Urinary bladder (tissue), 3 donors: ENCODE measurements at regions not wholly inside any gene's neighbourhood (a gene's known extent, or its start where the extent isn't known, plus 50 kb on each side); places are given as distances from the start of the nearest gene placed in this dataset.

ENCODE experiments used
- DNase-seq: peaks from one replicate; pipeline ENCODE4 v3.0.0-alpha.2; 2015; ENCODE audit errors: extremely low spot score
- H3K27ac ChIP-seq: one replicate; pipeline ENCODE4 v1.5.1; 2013; ENCODE audit warnings: low read depth, mild to moderate bottlenecking, moderate library complexity
- H3K36me3 ChIP-seq: one replicate; pipeline ENCODE4 v1.6.1; 2013; ENCODE audit warnings: mild to moderate bottlenecking, moderate library complexity; ENCODE audit not compliant: insufficient read depth
- H3K4me1 ChIP-seq: one replicate; pipeline ENCODE4 v1.6.1; 2013; ENCODE audit warnings: mild to moderate bottlenecking, moderate library complexity; ENCODE audit not compliant: insufficient read depth
- H3K4me3 ChIP-seq: one replicate; pipeline ENCODE4 v1.5.1; 2013; ENCODE audit warnings: low read depth, low read length
- WGBS: extraction: QIAGEN DNeasy Blood & Tissue Kit; methylation state at CpG from one replicate; pipeline ENCODE4 v1.1.7; 2013; 5-methylcytosine and 5-hydroxymethylcytosine counted together
- donor health status: healthy with polysubstance abuse.
- donor health status: healthy.

DNA sequence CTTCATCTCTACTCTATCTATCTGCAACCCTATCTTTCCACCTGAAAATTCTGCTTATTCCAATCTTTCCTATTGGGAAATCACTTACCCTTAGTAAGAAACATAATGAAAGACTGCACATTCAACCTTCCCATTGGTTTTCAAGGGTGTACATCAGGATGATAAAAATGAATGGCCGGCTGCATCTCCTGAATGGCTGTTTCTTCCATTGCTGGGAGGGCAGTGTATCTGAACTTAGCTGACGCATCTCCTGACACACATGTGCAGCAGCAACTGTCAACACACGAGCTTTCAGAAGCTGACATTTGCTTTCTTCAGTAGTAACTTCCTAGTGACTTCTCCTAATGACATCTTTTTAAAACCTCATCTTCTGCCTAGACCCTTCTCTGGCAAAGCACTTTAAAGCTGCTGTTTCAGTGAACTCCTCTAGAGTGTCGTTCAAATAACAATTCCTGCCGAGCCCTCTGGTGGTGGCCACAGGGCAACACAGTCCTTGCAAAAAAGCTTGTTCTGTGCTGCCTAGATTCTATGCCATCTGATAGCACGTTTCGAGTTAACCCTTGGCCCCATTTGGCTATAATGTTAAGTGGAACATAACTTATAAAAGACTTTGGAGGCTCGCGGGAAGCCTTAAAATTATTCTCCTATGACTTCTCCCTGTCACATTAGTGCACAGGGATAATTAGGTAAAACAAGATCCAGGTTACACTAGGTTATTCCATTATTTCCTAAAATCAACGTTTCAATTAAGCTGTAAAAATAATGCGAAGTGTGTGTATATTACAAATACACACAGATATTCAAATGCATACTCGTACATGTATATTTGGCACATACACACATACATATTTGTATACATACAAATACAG, 2340.7 kb downstream of the PCDH7 start:
- H3K36me3 ChIP-seq = no peaks in the 10 kb centered on the region
- no peak for DNase-seq
- 57% methylated on average over 12 of the region's 12 CpGs for WGBS
- H3K4me1 ChIP-seq = no peaks in the 10 kb centered on the region
- H3K27ac ChIP-seq = no peak overlapping the region
- no peak overlapping the region for H3K4me3 ChIP-seq

DNA sequence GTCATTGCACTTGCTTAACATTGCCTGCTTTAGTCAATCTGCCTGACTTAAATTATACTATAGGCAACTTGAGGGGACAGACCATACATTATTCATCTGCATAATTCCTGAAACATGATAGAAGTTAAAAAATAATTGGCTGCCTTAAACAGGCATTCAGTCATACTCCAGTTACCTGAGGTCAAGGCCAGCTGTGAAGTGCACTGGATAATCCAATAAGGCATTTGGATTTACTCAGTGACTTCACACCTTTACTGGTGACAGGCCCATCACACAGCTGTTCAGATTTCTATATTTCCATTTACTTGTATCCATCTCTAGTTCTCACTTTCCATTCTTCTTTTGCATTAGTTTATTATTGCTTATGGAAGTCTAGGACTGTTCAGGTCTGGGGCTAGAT, 2341.6 kb downstream of the PCDH7 start:
- Histone ChIP-seq H3K27ac (no peak overlapping the region), H3K4me1 (no peaks in the 10 kb centered on the region), H3K36me3 (no peaks in the 10 kb centered on the region), H3K4me3 (no peak overlapping the region)
- DNase-seq = no peak

DNA sequence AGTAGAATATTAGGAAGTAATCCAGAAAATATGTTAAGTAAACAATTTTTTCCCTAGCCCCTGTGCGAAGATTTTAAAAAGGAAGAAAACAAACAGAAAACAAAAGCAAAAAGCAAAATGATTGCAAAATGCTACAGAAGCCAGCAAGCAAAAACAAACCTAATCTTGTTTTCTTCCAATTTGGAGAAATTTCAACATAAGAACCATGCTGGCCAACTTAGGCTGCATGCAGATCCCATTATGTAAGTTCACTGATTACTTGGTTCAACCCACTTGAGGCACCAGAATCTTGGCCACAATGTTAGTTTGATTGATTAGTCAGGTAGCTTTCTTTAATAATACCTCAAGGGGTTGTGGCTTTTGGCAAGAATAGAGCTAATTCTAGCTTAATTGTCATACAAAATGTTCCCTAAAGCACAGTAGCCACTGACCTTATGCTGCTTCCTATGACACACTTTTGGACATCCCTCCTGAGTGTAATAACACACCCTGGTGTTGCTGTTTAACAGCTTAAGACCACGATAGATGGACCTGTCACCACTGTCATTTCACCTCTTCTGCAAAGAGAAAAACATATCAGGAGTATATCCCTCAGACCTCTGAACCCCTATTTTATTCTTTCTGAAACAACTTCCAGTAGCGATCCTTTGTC, 2342.1 kb downstream of the PCDH7 start:
- DNase-seq = no peak
- H3K36me3 ChIP-seq = no peaks in the 10 kb centered on the region
- H3K27ac ChIP-seq = no peak overlapping the region
- H3K4me3 ChIP-seq = no peak overlapping the region
- 74% methylated on average over 3 of the region's 3 CpGs for WGBS
- no peaks in the 10 kb centered on the region for H3K4me1 ChIP-seq

DNA sequence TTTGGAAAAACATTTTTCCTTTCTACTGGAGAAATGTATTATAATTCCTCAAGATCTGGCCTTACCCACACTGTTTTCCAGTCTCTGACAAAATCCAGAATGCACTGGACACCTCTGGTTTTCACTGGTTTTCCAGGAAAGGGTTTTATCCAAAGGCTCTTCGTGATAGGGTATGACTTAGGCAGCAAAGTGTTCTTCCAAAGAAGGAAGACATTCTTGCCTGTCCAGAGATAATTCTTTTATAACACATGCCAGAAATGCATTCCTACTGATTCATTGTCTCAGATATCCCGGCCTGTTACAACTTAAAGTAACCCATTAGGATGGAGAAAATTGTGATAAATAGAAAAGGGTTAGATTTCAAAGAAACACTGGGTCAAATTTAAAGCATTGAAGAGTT, 2343.1 kb downstream of the PCDH7 start:
- H3K27ac ChIP-seq = no peak overlapping the region

DNA sequence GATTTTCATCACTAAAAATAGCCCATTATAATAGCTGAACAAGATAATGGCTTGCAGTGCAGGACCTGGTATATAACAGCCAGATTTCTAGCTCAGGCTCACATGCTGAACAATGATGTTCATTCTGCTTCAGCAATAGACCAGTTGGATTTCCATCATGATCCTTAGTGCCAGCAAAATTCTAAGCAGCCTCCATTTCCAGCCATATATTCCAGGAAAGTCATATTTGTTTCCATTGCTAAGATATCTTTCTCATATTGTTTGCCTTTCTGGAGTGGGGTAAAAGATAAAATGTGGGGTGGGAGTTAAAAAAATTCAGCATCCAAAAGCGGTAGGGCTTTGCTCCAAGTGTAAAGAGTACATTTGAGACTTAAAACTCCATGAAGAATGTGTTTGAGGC, 2344.1 kb downstream of the PCDH7 start:
- 76% methylated on average over 1 of the region's 1 CpG for WGBS
- H3K36me3 ChIP-seq = no peaks in the 10 kb centered on the region
- H3K4me3 ChIP-seq = no peak overlapping the region
- H3K4me1 ChIP-seq = no peaks in the 10 kb centered on the region
- no peak for DNase-seq
- H3K27ac ChIP-seq = no peak overlapping the region

More for the DNA sequence above, 2343.1 kb downstream of the PCDH7 start:
- no peak for DNase-seq
- H3K4me1 ChIP-seq = no peaks in the 10 kb centered on the region
- no peaks in the 10 kb centered on the region for H3K36me3 ChIP-seq
- 18% methylated on average over 2 of the region's 2 CpGs for whole genome bisulfite sequencing
- no peak overlapping the region for H3K4me3 ChIP-seq

DNA sequence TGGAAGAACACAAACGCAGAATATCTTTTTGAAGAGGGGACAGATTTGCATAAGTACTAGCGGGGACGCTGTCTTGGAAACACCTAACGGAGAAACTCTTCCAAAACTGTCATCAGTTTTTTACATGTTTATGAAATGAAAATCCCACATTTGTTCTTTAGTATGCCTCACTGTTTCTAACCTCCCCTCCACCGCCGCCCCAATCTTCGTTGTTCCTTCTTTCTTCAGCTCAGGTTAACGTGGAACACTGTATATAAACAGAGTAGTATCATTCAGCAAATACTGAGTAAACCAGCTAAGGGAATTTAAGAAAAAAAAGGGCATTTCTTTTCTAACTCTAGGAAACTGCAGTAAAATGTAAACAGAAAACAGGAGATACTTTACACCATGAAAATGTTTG, 2345.6 kb downstream of the PCDH7 start:
- WGBS = 63% methylated on average over 8 of the region's 8 CpGs
- H3K4me1 ChIP-seq = no peaks in the 10 kb centered on the region

DNA sequence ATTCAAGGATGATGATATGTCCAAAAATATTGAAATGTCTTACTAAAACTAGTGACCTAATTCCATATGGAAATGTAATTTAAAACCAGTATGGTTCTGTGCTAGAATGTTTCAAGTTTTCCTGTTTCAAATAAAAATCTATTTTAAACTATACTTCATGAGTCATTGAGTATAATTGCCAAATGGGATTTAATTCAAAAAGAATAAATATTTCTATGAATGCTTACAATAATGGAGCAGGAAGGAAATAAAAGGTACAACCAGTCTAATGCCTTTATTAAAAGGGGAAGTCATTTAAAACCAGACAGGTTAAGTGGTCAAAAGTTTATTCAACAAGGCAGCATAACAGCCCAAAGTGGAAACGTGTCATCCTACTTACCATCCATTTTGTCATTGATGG, 2347.1 kb downstream of the PCDH7 start:
- Histone ChIP-seq H3K4me1 (no peaks in the 10 kb centered on the region), H3K4me3 (no peak overlapping the region), H3K36me3 (no peaks in the 10 kb centered on the region), H3K27ac (no peak overlapping the region)
- WGBS = 53% methylated on average over 1 of the region's 1 CpG
- DNase-seq = no peak

More for the DNA sequence above, 2345.6 kb downstream of the PCDH7 start:
- no peak for DNase-seq
- Histone ChIP-seq H3K4me3 (no peak overlapping the region), H3K27ac (no peak overlapping the region), H3K36me3 (no peaks in the 10 kb centered on the region)

DNA sequence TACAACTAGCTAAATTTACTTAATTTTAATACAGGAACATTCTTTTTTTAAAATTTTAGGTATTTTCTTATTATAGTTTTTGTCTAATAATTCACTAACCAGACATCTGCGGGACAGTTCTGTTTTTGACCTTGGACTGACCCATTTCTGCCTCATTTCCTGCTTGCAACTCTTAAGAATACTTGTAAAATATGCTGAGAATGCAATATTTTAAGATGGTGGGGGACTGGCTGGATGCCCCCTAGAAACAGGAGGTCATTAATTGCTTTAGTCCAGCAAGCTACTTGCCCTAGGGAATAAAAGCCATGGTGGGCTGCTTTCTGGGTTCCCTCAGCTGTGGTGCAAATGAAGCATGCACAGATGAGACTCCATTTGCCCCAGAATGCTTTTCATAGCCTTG, 2348.4 kb downstream of the PCDH7 start:
- Histone ChIP-seq H3K27ac (no peak overlapping the region), H3K4me1 (peaks cover 1% of the 10 kb centered on the region), H3K36me3 (no peaks in the 10 kb centered on the region), H3K4me3 (no peak overlapping the region)
- WGBS = 85% methylated on average over 1 of the region's 1 CpG
- no peak for DNase-seq

DNA sequence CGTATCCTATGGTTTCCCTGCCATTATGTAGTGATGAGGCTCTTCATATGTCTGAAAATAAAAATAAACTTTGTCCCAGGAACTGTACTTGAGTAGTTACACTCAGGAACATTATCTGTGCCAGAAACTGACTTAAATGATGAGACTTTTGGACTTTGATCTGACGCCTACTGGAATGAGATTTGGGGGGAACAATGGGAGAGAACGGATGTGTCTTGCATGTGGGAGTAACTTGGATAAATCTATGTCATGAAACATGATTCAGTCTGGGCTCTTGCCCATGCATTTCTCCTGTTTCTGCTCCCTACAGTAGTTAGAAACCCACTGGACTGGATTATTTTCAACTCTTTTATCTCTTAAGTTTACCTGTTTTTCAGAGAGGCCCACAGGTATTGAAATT, 2351.4 kb downstream of the PCDH7 start:
- H3K4me1 ChIP-seq = peaks cover 1% of the 10 kb centered on the region
- no peak for DNase-seq
- no peak overlapping the region for H3K4me3 ChIP-seq
- WGBS = 49% methylated on average over 3 of the region's 3 CpGs
- no peaks in the 10 kb centered on the region for H3K36me3 ChIP-seq
- H3K27ac ChIP-seq = no peak overlapping the region

DNA sequence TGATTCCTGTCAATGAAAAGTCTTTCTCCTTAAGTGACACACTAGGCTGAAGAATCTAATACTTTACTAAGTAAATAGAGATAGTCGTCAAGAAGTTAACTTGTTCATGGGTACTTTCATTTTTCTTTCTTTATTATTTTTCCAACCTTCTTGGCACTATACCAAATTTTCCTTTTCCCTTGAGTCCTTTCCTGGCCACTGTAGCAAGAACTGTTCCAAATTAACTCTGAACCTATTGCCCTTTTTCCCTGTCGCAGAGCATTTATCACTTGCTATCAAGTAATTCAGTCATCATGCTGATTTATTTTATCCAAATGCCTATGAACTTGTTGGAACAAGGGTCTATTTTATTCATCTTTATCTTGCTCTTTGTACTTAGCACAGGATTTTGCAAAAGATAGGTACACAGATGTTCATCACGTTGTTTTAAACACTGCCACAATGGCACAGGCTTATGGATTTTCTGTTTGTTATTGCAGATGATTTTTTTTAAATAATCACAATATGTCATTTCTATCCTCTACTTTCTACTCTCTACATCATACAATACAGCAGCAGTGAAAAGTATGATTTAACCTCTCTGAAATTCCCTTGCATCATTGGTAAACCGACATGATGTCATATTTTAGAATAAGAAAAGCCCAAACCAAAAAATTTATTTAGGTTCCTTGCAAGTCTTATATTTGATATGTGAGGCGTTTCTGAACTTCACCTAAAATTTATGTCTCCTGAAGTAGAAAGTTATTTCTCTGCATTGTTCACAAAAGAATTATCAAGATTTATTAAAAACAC, 2352.3 kb downstream of the PCDH7 start:
- peak; percentile 10 for DNase-seq
- WGBS = 39% methylated on average over 5 of the region's 5 CpGs
- H3K4me3 ChIP-seq = no peak overlapping the region
- H3K36me3 ChIP-seq = no peaks in the 10 kb centered on the region
- H3K27ac ChIP-seq = no peak overlapping the region
- peaks cover 1% of the 10 kb centered on the region for H3K4me1 ChIP-seq

DNA sequence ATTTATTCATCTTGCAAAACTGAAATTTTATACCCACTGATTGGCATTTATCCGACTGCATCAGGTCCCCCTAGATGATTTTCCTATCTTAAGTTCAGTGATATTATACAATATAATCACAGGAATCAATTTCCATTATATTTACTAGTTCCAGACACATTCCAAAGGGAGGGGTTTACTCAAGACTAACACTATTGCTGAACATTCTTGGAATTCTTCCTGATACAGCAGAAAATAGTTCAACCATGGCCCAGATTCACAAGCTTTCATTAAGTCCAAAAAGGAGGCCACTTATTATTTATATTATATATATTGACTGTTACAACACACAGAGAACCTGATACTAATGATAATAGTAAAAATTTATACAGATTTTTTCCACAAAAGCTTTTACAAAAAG, 2353.6 kb downstream of the PCDH7 start:
- no peak overlapping the region for H3K27ac ChIP-seq
- no peaks in the 10 kb centered on the region for H3K36me3 ChIP-seq
- DNase-seq = no peak
- H3K4me1 ChIP-seq = peaks cover 1% of the 10 kb centered on the region
- WGBS = 68% methylated on average over 1 of the region's 1 CpG
- no peak overlapping the region for H3K4me3 ChIP-seq

DNA sequence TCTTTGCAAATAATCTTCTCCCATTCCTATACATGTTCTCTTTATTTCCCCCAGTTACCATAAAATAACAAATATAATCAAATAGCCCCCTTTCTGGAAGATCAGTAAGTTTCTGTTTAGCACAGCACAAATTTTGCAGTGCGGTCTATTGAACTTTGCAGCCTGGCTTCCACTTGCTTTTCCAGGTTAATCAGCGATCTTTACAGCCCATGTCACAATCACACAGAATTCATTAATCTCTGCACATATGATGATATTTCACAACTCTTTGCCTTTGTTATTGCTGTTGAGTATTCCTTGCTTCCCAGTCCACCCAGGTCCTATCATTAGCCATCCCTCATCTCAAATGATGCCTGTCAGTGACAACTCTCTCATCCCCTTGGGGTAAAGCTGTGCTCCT, 2358.0 kb downstream of the PCDH7 start:
- no peak overlapping the region for H3K27ac ChIP-seq
- no peak for DNase-seq
- H3K36me3 ChIP-seq = no peaks in the 10 kb centered on the region
- 98% methylated on average over 2 of the region's 2 CpGs for WGBS
- H3K4me1 ChIP-seq = no peaks in the 10 kb centered on the region
- no peak overlapping the region for H3K4me3 ChIP-seq

DNA sequence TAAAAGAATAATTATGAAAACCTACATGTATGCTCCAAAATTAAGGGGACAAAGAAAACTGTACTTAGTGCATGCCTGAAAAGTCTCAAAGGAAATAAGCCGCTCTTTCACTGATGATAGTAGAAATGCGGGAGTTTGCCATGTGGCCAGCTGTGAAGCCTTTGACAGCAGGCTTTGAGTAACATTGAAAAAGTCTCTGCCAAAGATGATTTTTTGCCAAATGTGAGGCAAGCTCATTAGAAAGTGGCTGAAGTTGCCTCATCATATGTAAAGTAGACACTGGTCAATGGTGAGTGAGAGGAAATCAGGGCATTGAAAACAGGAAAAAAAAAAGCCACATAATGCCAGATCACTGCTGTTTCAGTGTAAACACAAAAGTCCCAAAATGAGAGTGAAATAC, 2360.1 kb downstream of the PCDH7 start:
- 80% methylated on average over 2 of the region's 2 CpGs for WGBS
- Histone ChIP-seq H3K27ac (no peak overlapping the region), H3K4me1 (no peaks in the 10 kb centered on the region), H3K4me3 (no peak overlapping the region), H3K36me3 (no peaks in the 10 kb centered on the region)
- DNase-seq = no peak

DNA sequence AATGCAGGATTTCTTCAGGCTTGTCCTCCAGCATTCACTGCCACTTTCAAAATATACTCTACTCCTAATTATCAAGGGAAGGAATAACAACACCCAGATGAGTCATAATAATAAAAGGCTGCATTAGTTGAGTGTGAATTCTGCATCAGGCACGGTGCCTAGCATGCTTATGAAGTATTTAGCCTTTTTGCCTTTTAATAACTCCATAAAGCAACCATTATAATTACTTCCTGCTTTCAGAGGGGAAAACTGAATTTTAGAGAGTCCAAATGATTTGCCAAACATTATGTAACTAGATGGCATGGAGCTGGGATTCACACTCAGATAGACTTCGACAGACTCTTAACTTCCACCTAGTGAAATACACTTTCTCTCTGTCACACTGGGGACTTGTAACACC, 2365.5 kb downstream of the PCDH7 start:
- Histone ChIP-seq H3K4me3 (no peak overlapping the region), H3K36me3 (no peaks in the 10 kb centered on the region), H3K27ac (no peak overlapping the region), H3K4me1 (no peaks in the 10 kb centered on the region)
- 59% methylated on average over 2 of the region's 2 CpGs for WGBS
- DNase-seq = no peak
